A204.1 (cell line): ENCODE measurements at regions not wholly inside any gene's neighbourhood (a gene's known extent, or its start where the extent isn't known, plus 50 kb on each side); places are given as distances from the start of the nearest gene placed in this dataset.
"Not testable (repeated sequence)": the region's sequence is repeated elsewhere in the genome, so short reads cannot be mapped to it uniquely, and the experiment has no call there.

Experiments used
- FAIRE-seq: peaks from 2 replicates; lab custom pipeline; 2012; peaks lifted over from hg19 to GRCh38; lab: Jason Lieb, UNC

DNA sequence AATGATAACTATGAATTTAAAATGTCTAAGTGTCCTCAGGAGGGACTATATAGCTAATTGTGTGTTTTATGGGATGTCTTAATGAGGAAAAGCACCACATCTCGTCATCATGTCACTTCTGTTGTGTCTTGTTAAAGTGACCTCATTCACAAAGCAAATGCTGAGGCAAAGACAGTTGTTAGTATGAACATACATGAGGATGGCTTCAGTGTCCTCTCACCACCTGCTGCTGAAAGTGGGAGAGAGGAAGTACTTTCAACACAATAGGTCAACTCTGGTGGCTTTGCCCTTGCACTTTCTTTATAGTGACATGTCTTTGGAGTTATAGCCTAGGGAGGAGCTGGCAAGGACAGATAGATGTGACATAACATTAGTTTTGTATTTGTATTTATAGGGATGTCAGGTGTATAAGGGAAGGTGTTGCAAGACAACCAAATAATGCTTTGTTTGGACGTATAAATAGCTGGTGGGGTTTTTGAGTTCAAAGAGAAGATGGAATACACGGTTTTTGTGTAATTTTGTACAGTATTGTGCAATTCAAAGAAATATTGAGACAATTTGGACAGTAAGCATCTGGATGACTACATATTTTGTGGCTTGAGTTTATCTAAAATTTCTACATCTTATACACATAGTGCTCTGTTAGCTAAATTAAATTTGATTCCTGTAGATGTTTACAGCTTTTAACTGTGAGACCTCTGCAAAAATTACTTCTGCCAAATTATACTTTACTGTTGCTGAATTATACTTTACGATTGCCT, 131.7 kb upstream of the ATP2B1 start:
- no peak for FAIRE-seq

DNA sequence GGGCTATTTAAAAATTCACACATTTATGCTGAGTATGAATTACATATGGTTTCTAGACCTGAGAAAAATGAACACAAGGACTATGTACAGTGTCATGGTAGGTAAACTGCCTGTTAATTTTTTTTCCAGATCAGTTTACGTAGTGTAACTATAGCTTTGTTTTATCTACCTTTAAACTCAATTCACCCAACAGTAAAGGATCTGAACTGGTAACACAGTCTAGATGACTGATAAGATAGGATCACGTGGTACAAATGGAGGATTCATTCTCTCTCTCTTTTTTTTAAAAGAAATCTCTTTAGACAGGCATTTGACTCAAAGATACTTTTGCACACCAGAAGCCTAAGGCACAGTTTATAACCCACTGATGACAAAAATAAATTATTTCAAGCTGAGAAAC, 130.8 kb upstream of the ATP2B1 start:
- FAIRE-seq, result no peak

DNA sequence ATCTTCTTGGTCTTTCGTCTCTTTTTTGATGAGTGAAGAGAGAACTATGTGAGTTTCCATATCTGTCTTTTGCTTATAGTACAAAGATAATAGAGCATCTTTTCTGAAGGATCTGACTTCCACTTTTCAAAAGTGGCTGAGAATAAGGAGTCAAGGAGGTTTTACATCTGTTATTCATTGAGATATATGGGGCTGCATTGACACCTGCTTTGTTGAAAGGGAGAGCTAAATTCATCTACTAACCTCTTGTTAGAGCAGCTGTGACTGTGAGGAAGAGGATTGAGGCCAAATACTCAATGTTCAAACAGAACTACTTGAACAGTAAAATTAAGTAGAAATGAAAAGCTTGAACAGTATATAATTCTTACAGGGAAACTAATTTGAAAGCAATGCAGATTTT, 130.2 kb upstream of the ATP2B1 start:
- no peak for FAIRE-seq

- no peak for FAIRE-seq
Observed at GRCh38 chr12:89836026-89836425, 127.4 kb upstream of the ATP2B1 start.

GRCh38 chr12:89834676-89835075, 126.0 kb upstream of the ATP2B1 start:
- no peak for FAIRE-seq

- no peak for FAIRE-seq
Observed at GRCh38 chr12:89833337-89834252, 125.0 kb upstream of the ATP2B1 start.

- no peak for FAIRE-seq
Observed at GRCh38 chr12:89832336-89832735, 123.7 kb upstream of the ATP2B1 start.

- no peak for FAIRE-seq
Observed at GRCh38 chr12:89831310-89832095, 122.9 kb upstream of the ATP2B1 start.

DNA sequence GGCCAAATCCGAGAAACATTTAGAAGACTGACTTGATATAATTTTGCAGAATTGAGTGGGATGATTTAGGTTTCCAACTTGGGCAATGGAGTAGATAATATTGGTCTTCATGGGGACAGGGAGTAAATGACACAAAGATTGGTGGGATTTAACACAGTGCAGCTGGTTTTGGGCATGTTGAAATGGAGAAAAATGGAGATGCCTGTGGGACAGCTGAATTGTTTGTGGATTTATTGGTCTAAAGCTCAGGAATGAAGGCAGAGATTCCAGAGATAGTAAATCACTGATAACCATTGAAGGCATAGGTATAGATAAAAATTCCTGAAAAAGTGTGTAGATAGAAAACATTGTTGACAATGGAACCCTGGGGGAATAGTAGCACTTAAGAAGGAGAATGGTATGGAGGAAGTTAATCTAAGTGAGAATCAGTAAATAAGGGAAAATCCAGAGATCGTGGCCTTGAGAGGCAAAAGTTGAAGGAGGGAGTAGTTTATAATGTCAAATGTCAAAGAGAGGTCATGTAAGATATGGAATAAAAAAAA, 120.9 kb upstream of the ATP2B1 start:
- no peak for FAIRE-seq

DNA sequence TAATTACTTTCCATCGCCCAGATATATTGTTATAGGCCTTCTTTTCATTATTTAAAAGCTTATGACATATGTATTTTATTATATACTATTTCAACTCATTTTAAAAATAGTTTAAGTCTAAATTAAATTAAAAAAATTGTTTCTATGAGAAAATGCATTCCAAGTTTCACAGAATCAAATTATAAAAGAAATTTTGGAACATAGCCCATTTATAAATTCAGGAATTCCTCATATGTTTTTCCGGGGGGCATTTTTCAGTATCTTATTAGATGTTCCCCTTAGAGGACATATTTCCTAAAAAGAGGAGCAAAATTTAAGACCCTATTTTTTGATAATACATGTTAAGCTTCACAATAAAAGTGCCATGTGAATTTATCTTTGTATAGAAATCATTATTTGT, 119.9 kb upstream of the ATP2B1 start:
- no peak for FAIRE-seq

DNA sequence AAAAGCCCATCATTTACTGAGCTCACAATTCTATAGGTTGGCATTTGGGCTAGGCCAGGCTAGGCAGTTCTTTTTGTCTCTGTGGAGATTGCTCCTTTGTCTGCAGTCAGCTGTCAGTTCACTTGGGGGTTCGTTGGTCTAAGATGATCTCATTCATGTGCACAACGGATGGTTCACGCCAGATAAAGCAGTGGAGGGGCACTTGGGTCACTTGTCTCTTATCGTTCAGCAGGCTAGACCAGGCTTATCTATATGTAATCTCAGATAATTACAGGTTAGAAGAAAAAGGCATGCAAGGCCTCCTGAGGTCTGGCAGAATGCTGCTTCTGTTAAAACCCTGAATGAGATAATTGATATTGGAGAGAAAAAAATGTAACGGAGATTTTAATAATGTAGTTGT, 119.0 kb upstream of the ATP2B1 start:
- FAIRE-seq, result no peak

- FAIRE-seq, result no peak
Observed at GRCh38 chr12:89826468-89826867, 117.8 kb upstream of the ATP2B1 start.

- FAIRE-seq, result no peak
Observed at GRCh38 chr12:89825591-89826449, 117.2 kb upstream of the ATP2B1 start.

- no peak for FAIRE-seq
Observed at GRCh38 chr12:89824822-89825221, 116.2 kb upstream of the ATP2B1 start.

- not testable (repeated sequence) for FAIRE-seq
Observed at GRCh38 chr12:89822992-89823391, 114.4 kb upstream of the ATP2B1 start.

- FAIRE-seq, result no peak
Observed at GRCh38 chr12:89821896-89822295, 113.3 kb upstream of the ATP2B1 start.

DNA sequence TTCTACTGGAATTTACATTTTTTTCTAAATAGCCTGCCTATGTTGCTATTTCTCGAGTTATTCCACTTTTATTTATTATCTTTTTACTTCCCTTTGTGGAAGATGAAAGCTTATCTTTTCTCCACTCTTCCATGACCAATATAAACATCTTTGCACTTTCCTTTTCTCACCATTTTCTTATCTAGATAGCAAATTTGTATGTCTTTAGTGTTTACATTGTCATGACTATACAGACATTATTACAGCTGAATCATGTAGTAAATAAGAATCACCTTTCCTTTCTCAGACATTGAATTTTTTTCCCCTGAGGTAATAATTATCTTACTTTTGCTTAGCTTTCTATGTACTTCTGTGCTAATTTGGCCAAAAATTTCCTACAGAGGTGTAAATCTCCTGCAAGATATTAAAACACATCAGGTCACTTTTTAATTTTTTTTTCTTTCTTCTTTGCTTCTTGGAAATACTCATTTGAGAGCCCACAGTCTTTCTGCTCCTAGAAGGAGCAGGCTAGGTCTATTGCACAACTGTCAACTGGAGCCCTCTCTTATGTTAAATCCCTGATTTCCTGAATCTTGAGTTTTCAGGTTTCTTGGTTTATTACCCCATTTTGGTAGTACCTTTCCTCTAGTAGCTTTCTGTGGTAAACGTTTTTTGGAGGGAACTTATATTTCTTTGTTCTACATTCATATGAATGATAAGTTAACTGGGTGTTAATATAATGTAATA, 109.0 kb upstream of the ATP2B1 start:
- FAIRE-seq, result no peak

GRCh38 chr12:89815225-89815624, 106.6 kb upstream of the ATP2B1 start:
- no peak for FAIRE-seq

DNA sequence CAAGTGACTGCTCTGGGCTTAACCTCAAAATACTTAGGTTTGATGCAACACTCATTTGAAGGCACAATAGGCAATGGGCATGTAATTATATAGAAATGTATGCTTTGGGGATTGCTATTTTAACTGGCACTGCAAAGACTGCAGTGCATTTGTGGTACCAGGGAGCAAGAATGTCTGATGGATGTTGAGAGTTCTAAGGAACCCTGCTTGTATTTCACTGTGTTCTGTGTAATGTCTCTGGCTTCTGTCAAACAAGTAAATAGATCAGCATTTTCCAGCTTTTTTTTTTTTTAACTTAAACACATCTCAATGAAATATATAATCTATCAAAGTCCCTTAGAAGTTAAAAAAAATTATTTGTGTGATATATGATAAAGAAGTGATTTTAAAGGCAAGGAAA, 94.8 kb upstream of the ATP2B1 start:
- FAIRE-seq, result no peak

- FAIRE-seq, result no peak
Observed at GRCh38 chr12:89801284-89801683, 92.6 kb upstream of the ATP2B1 start.

- FAIRE-seq, result no peak
Observed at GRCh38 chr12:89800435-89800834, 91.8 kb upstream of the ATP2B1 start.
